HG03064 (cell line): ENCODE measurements at regions not wholly inside any gene's neighbourhood (a gene's known extent, or its start where the extent isn't known, plus 50 kb on each side); places are given as distances from the start of the nearest gene placed in this dataset.
"Not testable (repeated sequence)": the region's sequence is repeated elsewhere in the genome, so short reads cannot be mapped to it uniquely, and the experiment has no call there.

Experiments
- ATAC-seq: cut with Tn5 transposase; IDR thresholded peaks from one replicate; pipeline ENCODE4 v1.9.1; 2021; ENCODE audit warnings: low read depth; ENCODE audit not compliant: unreplicated experiment

DNA sequence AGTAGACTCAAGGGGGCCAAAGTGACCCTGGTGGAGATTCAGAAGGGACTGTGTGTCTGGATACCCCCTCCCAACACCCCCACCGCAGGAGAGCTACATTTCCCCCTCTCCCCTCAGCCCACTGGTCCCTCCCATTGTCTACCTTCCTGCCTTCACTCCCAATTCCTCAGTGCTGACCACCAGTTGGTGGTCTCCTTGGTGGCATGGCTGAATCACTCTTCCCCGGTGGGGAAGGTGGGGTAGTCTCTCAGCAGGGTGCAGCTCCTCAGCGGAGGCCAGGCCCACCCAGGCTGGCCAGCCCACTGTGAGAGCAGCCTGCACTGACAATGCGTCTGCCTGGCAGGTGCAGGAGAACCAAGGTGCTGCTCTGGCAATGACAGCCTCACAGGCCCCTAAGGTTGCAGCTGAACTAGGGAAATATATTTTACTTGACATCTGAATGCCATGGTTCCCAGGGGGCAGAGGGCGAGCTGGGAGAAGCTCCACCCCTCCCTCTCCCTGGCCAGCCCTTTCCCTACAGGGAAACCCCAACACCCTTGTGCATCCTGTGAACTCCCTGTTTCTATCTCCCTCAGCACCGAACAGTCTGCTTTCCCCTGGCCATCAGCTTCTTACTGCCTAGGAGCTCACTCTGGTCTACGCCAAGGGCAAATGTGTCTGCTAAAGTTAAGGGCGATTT is 62.6 kb upstream of the PAX8 start:
- no peak for ATAC-seq

DNA sequence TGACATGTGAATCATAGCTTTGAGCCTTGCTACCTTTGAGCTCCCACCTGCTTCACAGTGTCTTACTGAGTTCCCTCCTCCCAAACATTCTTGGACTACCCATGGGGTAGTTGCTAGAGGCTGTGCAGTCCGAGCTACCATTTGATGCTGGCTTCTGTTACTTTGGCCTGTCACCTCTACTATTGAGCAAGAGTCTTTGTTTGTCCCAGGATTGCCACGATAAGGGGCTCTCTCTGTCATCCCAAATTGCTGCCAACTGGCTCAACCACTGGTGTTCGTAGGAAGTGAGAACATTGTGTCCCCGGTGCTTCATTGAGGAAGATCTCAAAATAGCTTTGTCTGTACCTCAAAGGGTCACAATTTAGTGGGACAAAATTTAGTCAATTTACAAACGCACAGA is 59.1 kb upstream of the PAX8 start:
- ATAC-seq = no peak

DNA sequence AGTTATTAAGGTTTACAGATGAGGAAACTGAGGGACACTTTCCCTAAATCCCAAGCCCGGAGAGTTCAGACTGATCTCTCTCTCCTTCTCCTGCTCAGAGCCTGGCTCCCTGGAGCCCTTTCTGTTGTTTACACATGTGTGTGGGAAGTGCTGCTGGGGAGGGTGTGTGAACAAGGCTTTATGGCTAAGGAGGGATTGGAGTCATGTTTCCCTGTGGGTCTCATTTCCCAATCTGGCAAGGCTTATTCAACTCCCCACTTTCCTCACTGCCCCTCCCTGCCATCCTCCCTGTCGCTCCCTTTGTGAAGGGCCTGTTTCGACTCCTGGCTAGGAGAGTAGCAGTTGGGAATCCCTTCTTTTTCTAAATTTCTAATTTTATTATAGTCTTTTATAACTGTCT is 57.3 kb upstream of the PAX8 start:
- not testable (repeated sequence) for ATAC-seq

DNA sequence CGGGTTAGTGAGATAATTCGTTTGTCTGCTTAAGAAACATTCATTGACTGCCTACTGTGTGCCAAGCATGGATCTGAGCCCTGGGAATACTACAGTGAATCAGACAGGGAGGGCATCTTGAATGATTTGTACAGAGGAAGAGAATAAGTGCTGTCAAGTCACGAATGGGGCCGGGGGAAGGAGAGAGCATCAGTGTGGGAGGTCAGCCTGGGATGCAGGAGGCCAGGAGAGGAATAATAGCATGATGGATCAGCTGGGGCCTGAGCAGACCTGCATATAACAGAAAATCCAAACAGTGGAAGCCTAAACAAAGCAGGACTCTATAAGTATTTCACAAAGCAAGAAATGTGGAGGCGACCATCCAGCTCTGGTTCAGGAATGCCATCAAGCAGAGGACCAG is 55.4 kb upstream of the PAX8 start:
- no peak for ATAC-seq

DNA sequence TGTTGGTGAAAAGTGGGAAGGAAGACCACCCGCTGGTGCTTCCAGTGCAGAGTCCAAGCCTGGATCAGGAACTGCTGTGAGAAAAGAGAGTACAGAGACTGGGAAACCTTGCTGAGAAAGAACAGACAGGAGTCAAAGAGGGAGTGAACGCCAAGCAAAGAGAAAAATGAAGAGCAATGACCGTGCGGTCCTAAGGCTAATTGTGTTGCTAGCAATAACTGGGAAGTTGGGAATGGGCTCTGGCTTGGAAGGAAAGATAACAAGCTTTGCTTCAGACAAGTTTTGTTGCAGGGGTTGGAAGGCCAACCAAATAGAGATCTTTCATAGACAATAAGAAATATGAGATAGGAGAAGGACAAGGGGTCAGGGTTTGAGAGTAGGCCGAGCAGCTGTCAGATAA is 55.0 kb upstream of the PAX8 start:
- not testable (repeated sequence) for ATAC-seq

DNA sequence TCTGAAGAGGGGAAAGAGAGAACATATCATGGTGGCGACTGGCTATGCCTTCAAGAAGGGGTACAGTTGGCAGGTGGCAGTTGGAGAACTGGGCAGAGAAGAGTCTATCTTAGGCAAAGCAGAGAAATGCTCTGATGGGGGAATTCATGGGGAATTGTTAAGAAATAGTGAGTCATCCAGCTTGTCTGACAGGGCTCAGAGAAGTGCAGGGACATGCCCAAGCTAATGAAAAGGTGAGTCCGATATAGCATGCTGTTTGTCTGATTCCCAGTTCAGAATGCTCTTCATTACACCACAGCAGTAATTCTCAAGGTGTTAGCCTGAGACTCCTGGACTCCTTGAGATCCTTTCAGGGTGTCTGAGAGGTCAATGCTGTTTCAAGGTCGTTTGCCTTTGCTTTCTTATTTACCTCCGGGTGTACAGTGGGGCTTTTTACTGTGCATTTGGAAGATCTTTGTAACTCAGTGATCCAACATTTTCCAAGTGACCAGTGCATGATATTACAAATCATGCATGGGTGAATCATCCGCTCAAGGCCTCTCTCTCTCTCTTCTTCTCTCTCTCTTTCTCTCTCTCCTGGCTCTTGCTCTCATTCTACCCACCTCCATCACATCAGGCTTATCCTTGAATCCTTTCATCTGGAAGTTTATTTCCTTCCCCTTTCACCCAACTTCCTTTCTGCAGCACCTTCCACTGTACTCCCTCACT is 51.5 kb upstream of the PAX8 start:
- ATAC-seq = not testable (repeated sequence)

DNA sequence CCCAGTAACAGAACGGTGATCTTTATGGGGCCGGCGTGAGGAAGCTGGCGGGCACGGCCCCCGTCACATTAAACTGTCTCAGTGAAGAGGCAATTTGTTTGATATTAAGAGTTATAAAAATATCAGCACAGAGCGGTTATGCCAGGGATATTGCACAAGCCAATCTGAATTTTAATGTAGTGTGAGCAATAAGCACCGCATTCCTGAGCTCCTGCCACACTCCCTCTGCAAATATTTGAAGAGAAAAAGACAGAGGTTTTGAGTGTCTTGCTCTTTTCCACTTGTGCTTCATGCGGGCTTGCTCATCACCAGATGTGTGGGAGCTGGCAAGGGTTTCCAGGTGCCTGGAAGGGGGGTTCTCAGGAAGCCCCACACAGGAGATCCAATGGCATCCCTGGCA is 50.3 kb upstream of the PAX8 start:
- not testable (repeated sequence) for ATAC-seq

DNA sequence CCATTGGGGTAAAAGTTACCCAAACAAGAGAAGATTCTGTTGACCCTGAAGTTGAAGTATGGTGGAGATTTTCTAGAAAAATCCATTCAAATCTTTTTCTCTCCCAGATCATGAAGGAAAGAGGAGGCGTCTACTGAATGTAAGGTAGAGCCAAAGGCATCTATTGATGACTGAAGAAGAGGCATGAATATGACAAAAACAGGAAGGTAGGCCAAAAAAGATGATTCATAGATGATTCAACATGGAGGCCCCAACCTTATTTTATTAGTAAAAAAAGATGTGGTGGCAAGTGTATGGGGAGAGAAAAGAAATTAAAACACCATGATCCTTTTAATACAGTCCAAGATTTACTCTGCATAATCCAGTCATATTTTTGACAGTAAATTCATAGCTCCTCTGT is 49.9 kb upstream of the PAX8 start:
- ATAC-seq = not testable (repeated sequence)
